GM10248 (cell line): ENCODE measurements at regions not wholly inside any gene's neighbourhood (a gene's known extent, or its start where the extent isn't known, plus 50 kb on each side); places are given as distances from the start of the nearest gene placed in this dataset.

Source experiments
- CTCF ChIA-PET: fragments of 300-600 bp; sonication (Branson Sonifier 250); formaldehyde crosslinking; extraction: SDS; loops from one replicate; lab custom pipeline; 2021; ENCODE audit warnings: antibody characterized with exemption; lab: Yijun Ruan, JAX
- POLR2A ChIA-PET: fragments of 350-650 bp; sonication (Branson Sonifier 250); formaldehyde crosslinking; extraction: SDS; loops from one replicate; lab custom pipeline; 2020; ENCODE audit warnings: antibody characterized with exemption; lab: Yijun Ruan, JAX
- DNase-seq: peaks from one replicate; pipeline ENCODE4 v3.0.0; 2012; ENCODE audit errors: extremely low spot score
- CTCF ChIP-seq: IDR thresholded peaks from 2 replicates; pipeline ENCODE4 v1.5.1; 2012; ENCODE audit warnings: mild to moderate bottlenecking, low read depth; ENCODE audit errors: extremely low read depth, missing control alignments, control extremely low read depth

DNA sequence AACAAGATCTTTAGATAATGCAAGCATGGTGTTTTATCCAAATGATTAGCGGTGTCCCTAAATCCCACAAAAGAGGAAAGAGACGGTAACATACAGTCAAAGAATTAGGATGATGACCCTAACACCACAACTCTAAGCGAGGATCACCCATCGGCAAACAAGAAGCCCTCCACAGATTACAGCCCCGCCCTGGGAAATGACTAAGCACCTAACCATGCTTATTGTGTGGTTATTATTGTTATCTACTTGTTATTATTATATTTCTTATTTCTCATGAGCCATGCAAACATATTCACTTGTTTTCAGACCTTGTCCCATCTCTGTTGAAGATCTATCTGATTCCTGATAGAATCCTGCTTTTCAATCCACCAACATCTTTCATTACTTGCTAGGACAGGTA lies 651.3 kb downstream of the NYAP2 start:
- POLR2A ChIA-PET = no interaction called here
- CTCF ChIA-PET = no interaction called here
- TF ChIP-seq CTCF = no peak
- DNase-seq = no peak

- ChIA-PET CTCF (interaction anchor here (1.1 to 1.4 kb wide), 2 partner anchors 8 to 9 kb away, joined by 3 to 5 read pairs; no protein-coding TSS in a partner anchor), POLR2A (no interaction called here)
- no peak for DNase-seq
- TF ChIP-seq CTCF = no peak
Measured at GRCh38 chr2:226048611-226049010, 649.1 kb downstream of the NYAP2 start.

DNA sequence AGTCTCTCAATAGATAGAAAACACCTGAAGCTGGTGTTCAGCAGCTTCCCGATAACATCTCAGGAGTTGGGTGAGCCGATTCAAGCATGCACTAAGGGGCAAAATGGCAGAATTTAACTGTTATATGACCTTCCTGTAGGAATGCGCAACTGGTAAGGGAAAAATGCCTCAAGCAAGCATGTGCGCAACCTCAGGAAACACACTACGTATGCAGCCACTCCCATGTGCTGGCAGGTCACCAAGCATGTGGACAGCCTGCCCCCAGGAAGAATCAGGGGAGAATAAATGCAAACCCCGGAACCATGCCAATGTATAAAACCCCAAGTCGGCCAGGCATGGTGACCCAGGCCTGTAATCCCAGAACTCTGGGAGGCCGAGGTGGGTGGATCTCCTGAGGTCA lies 645.6 kb downstream of the NYAP2 start:
- TF ChIP-seq CTCF = no peak
- CTCF ChIA-PET = interaction anchor here (1.3 kb wide), 1 partner anchor 13 kb away, joined by 4 read pairs; no protein-coding TSS in a partner anchor
- POLR2A ChIA-PET = no interaction called here
- no peak for DNase-seq

GRCh38 chr2:226040344-226040900 lies 640.9 kb downstream of the NYAP2 start:
- POLR2A ChIA-PET = no interaction called here
- TF ChIP-seq CTCF = no peak
- CTCF ChIA-PET = interaction anchor here (1.4 kb wide), 1 partner anchor 17 kb away, joined by 6 read pairs; no protein-coding TSS in a partner anchor
- DNase-seq = no peak

DNA sequence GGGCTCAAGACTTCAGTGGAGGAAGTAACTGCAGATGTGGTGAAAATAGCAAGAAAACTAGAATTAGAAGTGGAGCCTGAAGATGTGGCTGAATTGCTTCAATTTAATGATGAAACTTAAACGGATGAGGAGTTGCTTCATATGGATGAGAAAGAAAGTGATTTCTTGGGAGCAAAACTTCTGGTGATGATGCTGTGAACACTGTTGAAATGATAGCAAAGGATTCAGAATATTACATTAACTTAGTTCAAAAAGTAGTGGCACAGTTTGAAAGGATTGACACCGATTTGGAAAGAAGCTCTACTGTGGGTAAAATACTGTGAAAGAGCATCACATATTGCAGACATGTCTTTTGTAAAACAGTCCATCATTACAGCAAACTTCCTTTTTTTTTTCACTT lies 638.0 kb downstream of the NYAP2 start:
- no peak for TF ChIP-seq CTCF
- CTCF ChIA-PET = no interaction called here
- DNase-seq = no peak
- POLR2A ChIA-PET = no interaction called here

DNA sequence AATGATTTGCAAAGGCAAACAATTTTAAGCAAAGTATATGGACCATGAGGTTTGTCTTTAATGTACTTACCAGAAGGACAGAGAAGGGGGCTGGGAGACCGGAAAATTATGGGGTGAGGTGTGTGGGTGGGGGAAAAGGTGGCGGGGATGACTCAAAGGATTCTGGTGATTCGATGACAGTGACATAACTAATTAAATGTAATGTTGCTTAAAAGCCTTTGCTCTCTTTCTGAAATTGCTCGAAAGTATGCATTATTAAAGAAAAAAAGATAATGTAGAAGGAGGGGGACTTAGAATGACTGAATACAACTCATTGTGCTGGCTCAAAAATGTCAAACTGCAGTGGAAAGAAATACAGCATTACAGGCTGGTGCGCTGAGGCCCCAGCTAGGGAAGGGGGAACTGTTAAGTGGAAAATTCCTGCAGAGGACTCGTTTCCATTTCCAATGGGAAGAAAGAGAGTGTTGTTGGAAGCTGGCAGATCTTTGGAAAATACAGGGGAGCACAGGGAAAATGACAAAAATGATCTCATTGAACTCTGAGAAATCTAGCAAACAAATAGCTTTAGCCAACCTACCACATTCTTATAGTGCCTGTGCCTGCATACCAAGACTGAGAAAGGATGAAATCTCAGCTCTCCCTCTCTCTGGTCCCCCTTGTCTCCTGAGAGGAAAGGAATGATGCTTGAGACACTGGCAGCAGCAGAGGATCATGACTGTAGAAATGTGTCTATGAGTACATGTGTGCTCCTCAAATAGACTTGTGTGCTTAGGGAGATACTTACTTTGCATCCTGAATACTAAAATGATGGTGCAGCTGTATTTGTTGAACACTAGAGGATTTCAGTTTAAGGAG lies 632.4 kb downstream of the NYAP2 start:
- no peak for TF ChIP-seq CTCF
- CTCF ChIA-PET = interaction anchor here (1.0 to 1.8 kb wide), 5 partner anchors 10 to 22 kb away, joined by 3 to 7 read pairs (median 4); no protein-coding TSS in a partner anchor
- POLR2A ChIA-PET = no interaction called here
- DNase-seq = peak; percentile 6
